GM19043 (cell line): ENCODE measurements at regions not wholly inside any gene's neighbourhood (a gene's known extent, or its start where the extent isn't known, plus 50 kb on each side); places are given as distances from the start of the nearest gene placed in this dataset.
"Not testable (repeated sequence)": the region's sequence is repeated elsewhere in the genome, so short reads cannot be mapped to it uniquely, and the experiment has no call there.

Experiments used
- ATAC-seq: cut with Tn5 transposase; IDR thresholded peaks from one replicate; pipeline ENCODE4 v1.9.1; 2021; ENCODE audit warnings: low read depth; ENCODE audit not compliant: unreplicated experiment

DNA sequence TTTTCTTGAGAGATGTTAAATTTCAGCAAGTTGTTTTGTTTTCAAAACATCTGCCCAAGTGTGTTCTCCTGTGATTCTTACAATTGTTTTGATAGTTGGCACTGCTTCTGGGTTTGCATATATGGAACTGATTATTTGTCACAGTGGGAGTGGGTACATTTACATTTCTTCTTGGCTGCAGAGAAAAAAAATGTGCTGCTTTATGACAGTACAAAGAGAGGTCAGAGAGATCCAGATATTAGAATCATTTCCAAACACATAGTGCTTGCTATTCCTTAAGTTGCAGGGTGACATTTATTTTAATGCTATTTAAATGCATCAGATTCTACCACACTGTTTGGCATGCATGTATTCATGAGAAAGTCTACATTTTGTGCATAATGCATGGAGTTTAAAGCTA, 303.5 kb upstream of the MDGA2 start:
- ATAC-seq, result no peak

DNA sequence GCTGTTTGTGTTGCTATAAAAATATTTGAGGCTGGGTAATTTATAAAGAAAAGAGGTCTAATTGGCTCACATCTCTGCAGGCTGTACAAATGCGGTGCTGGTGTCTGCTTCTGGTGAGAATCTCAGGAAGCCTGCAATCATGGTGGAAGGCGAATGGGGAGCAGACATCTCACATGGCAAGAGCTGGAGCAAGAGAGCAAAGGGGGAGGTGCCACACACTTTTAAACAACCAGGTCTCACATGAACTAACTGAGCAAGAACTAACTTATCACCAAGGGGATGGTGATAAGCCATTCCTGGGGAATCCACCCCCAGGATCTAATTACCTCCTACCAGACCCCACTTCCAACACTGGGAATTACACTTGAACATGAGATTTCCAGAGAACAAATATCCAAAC, 300.7 kb upstream of the MDGA2 start:
- ATAC-seq, result no peak

DNA sequence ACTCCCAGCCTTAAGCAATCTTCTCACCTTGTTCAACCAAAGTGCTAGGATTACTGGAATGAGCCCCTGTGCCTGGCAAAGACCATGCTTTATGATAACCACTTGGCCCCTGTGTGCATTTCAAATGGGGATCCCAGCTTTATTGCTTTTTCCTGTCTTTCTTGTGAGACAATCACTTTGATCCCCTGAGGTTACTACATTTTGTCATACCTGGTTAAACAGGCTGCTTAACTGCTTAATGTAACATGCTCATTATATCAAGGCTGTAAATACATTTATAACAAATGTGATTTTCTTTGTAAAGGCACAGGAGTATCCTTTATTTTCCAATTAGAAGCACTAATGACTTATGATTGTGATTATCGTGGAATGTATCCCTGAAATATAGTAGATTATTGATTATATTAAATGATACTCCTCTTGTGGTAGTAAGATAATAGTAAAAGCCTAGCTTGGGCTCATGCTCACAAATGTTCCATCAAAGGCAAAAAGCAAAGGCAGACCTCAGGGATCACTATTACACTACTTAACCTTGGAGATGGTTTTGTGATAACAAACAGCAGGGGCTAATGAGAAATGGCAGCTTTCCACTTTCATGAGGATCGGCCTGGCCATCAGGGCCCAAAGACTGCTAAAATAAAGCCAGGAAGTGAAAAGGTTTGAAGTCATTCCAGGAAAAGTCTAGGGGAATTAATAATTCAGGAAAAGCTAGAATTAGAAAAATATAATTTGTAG, 290.8 kb upstream of the MDGA2 start:
- ATAC-seq, result no peak

DNA sequence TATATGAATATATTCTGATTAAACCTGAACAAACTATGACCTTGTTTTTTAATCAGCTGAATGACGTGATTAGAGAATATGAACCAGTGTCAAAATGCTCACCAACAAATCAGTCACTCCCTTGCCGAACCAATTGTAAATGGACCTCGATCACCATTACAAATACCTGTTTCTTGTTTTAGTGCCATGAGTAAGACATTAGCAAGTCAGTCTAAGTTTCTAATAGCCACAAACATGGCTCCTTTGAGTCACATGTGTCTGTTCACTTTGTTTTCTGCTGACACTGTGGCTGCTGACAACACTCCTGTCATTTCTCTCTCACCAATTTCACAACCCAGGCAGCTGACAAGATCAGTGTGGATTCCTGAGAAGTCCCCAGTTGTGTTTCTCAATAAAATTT, 286.2 kb upstream of the MDGA2 start:
- ATAC-seq, result no peak

DNA sequence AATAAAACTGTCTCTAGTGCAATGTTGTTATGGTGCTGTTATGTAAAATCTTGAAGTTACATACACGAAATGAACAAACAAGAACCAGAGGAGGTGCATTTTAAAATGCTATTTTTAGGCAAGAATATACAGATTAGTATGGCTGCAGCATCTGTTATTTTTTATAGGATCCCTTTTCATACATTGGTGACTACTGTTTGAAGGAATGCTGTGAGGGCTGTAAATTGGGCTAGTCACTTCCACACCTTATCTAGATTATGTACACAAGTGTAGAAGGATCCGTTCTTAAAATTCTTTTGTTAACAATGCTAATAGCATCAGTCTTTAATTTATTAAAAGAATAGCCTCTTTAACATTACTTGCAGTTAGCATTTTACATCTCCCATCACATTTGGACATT, 284.3 kb upstream of the MDGA2 start:
- ATAC-seq, result no peak

DNA sequence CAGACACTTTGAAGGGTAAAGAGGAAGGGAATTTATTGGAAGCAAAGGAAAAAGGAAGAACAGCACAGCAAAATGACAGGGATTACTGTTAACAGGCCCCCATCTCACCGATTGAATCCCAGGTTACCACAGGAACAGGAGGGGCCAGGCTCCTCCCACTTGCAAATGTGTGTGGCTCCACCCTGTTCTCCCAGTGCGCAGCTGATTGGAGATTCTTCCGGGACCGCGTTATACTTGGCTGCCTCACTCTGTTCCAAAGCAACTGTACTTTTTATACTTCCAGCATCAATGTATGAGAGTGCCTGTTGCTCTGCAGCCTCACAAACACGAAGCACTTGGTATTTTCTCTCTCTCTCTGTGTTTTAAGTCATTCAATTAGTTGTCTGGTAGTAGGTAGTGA, 273.6 kb upstream of the MDGA2 start:
- ATAC-seq, result no peak

DNA sequence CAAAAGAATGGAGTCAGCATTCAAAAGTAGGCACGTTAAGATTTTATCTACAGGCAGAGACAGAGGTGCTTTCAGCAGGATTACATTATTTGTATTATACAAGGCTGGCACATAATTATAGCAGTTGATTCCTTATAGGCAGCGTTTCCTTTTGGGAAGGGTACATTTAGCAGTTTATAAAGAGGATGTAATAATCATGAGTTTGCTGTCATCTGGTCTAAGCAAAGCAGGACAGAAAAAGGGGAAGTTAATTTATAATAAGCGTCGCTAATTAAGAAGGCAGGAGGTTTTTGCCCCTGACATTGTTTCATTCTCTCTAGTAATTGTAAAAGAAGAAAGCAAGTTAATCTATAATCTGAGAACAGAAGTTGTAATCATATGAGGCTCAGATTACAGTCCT, 259.9 kb upstream of the MDGA2 start:
- no peak for ATAC-seq

DNA sequence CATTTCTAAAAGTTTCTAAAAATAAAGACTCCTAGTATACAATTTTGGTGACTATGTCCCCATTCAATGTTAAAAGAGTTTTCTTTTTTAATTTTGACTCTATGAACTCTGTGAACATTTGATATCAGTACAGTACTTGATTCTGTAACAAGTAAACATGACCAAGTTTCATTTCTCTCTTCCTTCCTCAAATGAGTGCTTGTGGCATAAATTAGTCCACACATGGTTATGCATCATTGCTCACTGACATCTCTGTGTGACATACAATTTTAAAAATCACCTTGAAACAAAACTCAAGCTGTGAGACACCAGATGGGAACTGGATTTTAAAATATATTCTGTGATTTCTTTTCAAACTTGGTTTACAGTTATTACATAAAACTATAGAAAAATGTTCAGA, 253.9 kb upstream of the MDGA2 start:
- peak; percentile 86 for ATAC-seq

DNA sequence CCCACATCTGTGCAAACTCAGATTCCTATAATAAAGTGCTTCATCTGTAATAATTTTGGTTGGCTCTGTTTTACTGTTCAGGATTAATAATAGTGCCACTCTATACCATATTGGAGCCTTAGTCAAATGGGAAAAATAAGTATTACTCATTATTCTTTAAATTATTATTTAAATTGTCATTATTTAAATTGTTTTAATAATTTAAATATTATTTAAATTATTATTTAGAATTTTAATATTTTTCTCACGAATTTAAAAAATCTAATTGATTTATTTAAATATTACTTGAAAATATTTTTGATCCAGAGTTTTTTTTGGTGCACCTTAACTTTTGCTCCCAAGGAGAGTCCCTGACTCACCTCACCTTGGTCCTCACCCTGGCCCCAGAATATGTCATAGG, 245.7 kb upstream of the MDGA2 start:
- no peak for ATAC-seq

DNA sequence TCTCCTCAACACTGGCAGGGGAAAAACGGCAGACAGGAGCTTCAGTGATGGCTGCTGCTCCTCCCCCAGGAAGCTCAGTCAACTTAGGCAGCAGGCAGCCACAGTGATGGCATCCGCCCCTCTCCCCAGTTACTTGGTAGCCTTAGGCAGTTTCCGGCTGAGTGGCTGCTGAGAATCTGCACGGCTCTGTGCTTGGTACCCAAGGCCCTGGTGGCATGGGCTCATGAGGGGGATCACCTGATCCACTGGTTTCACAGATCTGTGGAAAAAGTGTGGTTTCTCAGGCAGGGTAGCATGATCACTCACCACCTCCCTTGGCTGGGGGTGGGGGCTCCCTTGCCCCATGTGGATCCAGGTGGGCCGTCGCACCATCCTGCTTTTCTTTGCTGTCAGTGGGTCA, 244.6 kb upstream of the MDGA2 start:
- ATAC-seq, result no peak

DNA sequence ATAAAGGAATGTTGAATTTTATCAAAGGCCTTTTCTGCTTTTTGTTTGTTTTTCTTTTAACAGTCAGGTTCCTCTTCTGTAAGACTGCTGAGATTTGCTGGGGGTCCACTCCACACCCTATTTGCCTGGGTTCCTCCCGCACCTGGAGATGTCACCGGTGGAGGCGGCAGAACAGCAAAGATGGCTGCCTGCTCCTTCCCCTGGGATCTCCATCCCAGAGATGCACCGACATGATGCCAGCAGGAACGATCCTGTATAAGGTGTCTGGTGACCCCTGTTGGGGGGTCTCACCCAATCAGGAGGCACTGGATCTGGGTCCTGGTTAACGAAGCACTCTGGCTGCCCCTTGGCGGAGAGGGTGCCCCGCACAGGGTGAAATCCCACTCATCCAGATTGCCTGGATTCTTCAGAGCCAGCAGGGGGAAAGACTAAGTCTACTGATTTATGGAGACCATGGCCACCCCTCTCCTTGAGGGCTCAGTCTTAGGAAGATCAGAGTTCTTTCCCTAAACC, 244.0 kb upstream of the MDGA2 start:
- ATAC-seq, result no peak

DNA sequence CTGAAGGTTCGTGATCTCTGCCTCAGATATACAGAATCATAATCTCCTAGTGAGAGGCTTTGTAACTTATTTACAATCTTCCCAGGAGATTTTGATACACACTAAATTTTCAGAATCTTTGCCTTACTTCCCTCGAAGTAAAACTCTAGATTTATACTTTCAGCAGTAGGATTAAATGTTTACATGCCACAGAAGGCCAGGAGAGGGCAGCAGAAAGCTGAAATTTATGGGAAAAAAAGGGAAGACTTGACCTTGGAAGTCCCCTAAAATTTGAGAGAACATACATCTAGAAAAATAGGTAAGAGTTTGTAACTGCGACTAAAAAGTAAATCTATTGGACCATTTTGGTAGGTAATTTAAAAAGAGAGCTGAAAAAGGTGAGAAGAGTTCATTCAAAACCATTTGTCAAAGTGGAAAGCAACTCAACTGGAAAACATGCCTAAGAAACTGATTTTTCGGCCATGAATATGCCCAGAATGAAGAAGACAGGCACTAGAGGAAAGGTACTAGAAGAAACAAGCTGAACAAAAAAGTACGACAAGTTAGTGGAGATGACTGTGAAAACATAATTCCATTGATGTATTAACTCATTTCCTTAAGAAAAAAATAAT, 242.0 kb upstream of the MDGA2 start:
- no peak for ATAC-seq

DNA sequence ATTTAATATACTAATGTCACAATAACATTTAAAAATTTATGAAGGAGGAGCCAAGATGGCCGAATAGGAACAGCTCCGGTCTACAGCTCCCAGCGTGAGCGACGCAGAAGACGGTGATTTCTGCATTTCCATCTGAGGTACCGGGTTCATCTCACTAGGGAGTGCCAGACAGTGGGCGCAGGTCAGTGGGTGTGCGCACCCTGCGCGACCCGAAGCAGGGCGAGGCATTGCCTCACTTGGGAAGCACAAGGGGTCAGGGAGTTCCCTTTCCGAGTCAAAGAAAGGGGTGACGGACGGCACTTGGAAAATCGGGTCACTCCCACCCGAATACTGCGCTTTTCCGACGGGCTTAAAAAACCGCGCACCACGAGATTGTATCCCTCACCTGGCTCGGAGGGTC, 225.7 kb upstream of the MDGA2 start:
- not testable (repeated sequence) for ATAC-seq

DNA sequence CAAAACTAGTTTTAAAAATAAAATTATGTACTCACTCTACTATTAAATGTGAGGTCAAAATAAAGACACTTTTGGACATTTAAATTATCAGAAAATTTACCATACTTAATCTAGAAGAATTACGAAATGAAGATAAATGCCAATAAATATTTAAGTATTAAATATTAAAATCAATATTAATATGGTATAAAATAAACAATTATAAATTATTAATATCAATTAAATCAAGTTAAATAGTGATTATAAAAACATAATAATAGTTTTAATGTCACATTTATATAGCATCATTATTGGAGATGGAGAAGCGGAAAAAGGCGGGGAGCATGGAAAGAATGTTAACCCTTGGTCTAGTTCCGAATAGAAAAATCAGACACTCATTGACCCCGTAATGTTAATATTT, 224.3 kb upstream of the MDGA2 start:
- no peak for ATAC-seq

DNA sequence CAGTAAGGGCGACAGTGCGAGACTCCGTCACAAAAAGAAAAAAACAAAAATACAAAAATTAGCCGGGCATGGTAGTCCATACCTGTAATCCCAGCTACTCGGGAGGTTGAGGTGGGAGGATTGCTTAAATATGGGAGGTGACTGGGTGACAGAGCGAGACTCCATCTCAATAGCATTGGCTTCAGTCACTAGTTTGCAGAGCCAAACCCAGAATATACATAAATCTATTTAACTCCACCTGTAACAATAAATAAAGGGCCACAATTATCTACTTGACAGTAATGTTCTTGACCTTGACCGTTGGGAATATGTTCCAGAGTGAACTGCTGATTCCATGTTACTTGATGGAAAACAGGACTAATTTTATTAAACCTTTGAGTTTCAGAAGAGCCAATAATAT, 198.9 kb upstream of the MDGA2 start:
- ATAC-seq, result no peak

DNA sequence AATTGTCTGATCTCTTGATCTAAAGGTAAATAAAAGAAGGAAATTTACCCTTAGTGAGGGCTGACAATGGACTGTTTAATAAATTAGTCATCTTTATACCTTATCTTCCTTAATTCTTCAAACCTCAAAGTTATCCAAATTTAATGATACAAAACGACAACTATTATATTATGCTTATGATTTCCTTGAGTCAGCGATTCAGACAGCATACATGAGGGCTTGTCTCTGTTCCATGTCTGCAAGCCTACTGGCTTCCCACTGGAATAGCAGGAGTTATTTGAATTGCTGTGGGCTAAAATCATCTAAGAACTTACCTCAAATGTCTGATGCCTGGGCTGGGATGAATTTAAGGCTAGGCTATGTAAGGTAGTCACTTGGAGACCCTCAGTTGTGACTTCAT, 197.2 kb upstream of the MDGA2 start:
- no peak for ATAC-seq

DNA sequence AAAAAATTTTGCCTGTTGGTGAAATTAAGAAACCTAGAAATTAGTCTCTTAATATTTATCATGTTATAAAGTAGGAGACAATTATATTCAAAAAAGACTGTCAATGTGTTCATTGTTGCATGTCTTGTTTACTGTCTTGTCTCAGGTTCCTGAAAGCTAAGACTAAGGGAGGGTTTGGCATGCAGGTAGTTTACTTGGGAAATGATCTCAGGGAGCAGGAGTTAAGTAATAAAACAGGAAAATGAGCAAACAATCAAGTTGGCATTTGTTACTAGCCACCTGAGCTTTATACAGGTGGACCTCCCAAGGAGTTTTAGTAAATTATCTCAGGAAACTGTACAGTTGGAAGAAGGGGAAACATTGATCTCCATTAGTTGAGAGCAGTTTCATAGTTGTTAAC, 188.0 kb upstream of the MDGA2 start:
- ATAC-seq, result no peak

DNA sequence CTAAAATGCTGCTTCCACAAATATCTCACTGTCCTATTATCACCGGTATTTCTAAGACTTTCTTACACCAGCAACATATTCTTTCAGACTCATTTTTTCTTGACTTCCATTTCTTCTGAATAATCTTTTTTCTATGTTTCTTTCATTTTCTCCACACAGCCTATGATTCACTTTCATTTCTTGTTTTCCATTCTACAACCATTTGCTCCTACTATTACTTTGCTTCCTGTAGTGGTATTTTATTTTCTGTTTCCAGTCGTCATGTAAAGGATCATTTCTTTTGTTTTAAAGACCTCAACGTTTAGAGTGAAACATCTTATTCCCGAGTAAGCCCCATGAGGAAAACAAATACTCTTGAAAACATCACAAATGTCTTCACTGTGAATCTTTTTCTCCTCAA, 182.2 kb upstream of the MDGA2 start:
- ATAC-seq, result no peak

DNA sequence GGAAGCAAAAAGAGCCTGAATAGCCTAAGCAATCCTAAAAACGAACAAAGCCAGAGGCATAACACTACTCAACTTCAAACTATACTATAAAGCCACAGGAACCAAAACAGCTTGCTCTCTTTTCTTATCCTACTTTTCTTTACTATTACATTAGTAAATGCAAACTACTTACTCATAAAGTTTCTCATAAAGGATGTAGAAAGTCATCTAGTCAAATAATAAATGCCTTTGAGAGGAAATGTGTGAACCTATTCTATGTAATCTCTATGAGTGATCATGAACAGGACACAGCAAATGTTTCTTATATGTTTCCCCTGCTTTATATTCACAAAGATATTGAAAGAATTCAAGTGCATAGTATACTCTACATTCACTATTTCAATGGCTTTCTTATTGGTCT, 176.9 kb upstream of the MDGA2 start:
- no peak for ATAC-seq

DNA sequence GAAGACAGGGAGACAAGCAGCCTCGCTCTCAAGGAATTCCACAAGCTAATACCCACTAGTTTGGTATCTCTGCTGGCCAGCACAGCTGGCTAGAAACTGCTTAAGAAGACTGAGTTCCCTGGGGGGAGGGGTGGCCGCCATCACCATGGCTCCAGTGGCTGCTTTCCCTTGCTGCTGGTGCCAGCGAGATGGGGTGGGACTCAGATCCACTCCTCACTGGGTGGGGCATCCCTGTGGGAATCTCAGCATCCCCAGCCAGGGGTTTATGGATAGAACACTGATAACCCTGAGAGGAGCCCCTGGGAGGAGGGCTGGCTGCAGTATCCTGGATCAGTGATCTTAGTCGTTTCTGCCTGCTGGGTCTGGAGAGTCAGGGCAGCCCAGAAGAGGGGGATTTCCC, 170.6 kb upstream of the MDGA2 start:
- ATAC-seq, result no peak

DNA sequence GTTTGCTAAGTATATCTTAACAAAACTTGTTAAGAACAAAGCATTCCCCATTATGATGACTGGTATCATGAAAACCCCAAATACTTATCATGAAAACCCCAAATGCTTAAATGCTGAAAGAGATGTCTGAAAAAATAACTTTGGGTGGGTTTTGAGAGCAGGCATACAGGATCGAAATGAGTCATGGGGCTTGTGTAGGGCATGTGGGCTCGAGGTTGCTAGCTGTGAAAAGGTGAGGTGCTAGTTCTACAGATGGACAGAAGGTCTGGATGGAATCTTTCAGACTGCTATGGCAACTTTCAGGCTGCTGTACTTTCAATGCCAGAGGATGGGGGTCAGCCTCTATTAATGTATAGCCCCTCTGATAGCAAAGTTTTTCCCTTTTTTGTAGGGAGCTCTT, 167.8 kb upstream of the MDGA2 start:
- no peak for ATAC-seq

DNA sequence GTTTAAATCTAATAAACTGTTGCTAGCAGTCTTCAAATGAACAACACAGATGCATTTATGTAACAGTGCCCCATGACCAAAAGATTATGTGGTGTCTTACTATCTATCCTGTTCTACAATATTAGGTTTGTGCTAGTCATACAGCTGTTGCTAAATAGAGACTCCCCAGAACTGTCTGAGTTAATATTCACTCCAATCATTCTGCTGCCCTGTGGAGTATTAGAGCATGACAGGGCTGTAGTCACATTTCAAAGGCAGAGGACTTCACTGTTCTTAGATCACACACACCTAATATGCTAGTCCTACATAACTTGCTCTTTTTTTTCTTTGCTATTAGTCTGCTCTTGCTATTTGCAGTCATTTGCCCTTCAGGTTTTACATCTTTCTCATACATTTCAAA, 157.6 kb upstream of the MDGA2 start:
- no peak for ATAC-seq

DNA sequence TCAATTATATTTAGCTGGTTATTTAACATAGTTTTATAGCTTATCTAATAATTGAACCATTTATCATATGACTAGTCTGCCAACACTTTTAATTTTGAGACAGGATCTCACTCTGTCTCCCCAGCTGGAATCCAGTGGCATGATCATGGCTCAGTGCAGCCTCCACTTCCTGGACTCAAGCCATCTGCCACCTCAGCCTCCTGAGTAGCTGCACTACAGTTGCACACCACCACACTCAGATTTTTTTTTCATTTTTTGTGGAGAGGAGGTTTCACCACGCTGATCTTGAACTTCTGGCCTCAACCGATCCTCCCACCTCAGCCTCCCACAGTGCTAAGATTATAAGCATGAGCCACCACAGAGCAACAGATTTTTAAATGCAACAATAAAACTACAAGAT, 151.4 kb upstream of the MDGA2 start:
- no peak for ATAC-seq
